ENCODE measurements at regions not wholly inside any gene's neighbourhood (a gene's known extent, or its start where the extent isn't known, plus 50 kb on each side); places are given as distances from the start of the nearest gene placed in this dataset.
"Not testable (repeated sequence)": the region's sequence is repeated elsewhere in the genome, so short reads cannot be mapped to it uniquely, and the experiment has no call there.

- peaks cover 3% of the 10 kb centered on the region for H3K9me3 Mint-ChIP-seq
- H3K4me1 Mint-ChIP-seq = no peaks in the 10 kb centered on the region
- DNase-seq (ENCODE audit: low read depth, low spot score) = no peak
- no peak overlapping the region for H3K27ac Mint-ChIP-seq (ENCODE audit: unreplicated experiment)
- H3K4me3 Mint-ChIP-seq = no peak overlapping the region
- no peaks in the 10 kb centered on the region for H3K27me3 Mint-ChIP-seq (ENCODE audit: low read depth)
- TF ChIP-seq, protein P1, sequence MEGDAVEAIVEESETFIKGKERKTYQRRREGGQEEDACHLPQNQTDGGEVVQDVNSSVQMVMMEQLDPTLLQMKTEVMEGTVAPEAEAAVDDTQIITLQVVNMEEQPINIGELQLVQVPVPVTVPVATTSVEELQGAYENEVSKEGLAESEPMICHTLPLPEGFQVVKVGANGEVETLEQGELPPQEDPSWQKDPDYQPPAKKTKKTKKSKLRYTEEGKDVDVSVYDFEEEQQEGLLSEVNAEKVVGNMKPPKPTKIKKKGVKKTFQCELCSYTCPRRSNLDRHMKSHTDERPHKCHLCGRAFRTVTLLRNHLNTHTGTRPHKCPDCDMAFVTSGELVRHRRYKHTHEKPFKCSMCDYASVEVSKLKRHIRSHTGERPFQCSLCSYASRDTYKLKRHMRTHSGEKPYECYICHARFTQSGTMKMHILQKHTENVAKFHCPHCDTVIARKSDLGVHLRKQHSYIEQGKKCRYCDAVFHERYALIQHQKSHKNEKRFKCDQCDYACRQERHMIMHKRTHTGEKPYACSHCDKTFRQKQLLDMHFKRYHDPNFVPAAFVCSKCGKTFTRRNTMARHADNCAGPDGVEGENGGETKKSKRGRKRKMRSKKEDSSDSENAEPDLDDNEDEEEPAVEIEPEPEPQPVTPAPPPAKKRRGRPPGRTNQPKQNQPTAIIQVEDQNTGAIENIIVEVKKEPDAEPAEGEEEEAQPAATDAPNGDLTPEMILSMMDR (conservative IDR thresholded peaks at IDR 0.05) = no peak
- H3K36me3 Mint-ChIP-seq (ENCODE audit: low read depth) = no peaks in the 10 kb centered on the region
Observed at GRCh38 chr4:95939141-95939540, 99.2 kb downstream of the PDHA2 start.

- Mint-ChIP-seq H3K9me3 (peaks cover 14% of the 10 kb centered on the region), H3K36me3 (ENCODE audit: low read depth) (peaks cover 5% of the 10 kb centered on the region), H3K27ac (ENCODE audit: unreplicated experiment) (no peak overlapping the region), H3K4me1 (peaks cover 4% of the 10 kb centered on the region), H3K4me3 (no peak overlapping the region), H3K27me3 (ENCODE audit: low read depth) (no peaks in the 10 kb centered on the region)
- TF ChIP-seq, protein P1 (conservative IDR thresholded peaks at IDR 0.05) = no peak
- no peak for DNase-seq (ENCODE audit: low read depth, low spot score)
Observed at GRCh38 chr4:95949136-95949765, 109.4 kb downstream of the PDHA2 start.

GRCh38 chr4:95949808-95950207 lies 109.9 kb downstream of the PDHA2 start:
- Mint-ChIP-seq H3K4me1 (peaks cover 4% of the 10 kb centered on the region), H3K27me3 (ENCODE audit: low read depth) (no peaks in the 10 kb centered on the region), H3K4me3 (no peak overlapping the region), H3K27ac (ENCODE audit: unreplicated experiment) (no peak overlapping the region), H3K36me3 (ENCODE audit: low read depth) (peaks cover 5% of the 10 kb centered on the region), H3K9me3 (peaks cover 14% of the 10 kb centered on the region)
- TF ChIP-seq, protein P1 (conservative IDR thresholded peaks at IDR 0.05) = no peak
- DNase-seq (ENCODE audit: low read depth, low spot score) = no peak

GRCh38 chr4:95952538-95952937 lies 112.6 kb downstream of the PDHA2 start:
- H3K27ac Mint-ChIP-seq (ENCODE audit: unreplicated experiment); H3K36me3 Mint-ChIP-seq (ENCODE audit: low read depth); H3K9me3 Mint-ChIP-seq; DNase-seq (ENCODE audit: low read depth, low spot score); H3K27me3 Mint-ChIP-seq (ENCODE audit: low read depth); H3K4me3 Mint-ChIP-seq; H3K4me1 Mint-ChIP-seq: not testable (repeated sequence)

- H3K9me3 Mint-ChIP-seq = no peaks in the 10 kb centered on the region
- no peak for DNase-seq (ENCODE audit: low read depth, low spot score)
- H3K4me3 Mint-ChIP-seq = no peak overlapping the region
- TF ChIP-seq, protein P1 (conservative IDR thresholded peaks at IDR 0.05) = no peak
- H3K4me1 Mint-ChIP-seq = no peaks in the 10 kb centered on the region
- no peaks in the 10 kb centered on the region for H3K36me3 Mint-ChIP-seq (ENCODE audit: low read depth)
- H3K27me3 Mint-ChIP-seq (ENCODE audit: low read depth) = no peaks in the 10 kb centered on the region
- no peak overlapping the region for H3K27ac Mint-ChIP-seq (ENCODE audit: unreplicated experiment)
Observed at GRCh38 chr4:95956094-95956493, 116.2 kb downstream of the PDHA2 start.

DNA sequence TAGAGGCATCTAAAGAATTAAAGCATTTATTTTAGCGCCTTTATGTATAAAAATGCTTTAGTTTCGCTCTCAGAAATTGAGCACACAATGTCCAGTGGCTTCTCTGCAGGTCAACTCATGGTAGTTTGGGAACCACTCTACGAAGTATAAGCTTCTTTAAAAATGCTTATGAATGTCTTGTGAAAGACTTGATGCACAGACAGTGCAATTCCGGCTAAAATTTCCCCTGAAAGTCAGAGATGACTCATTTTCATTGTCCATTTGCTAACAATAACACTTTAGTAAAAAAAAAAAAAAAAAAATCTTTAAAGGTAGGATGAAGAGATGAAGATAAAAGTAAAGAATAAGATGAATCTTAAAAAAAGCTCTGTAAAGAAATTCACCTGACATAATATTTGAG lies 117.2 kb downstream of the PDHA2 start:
- Mint-ChIP-seq H3K4me3 (no peak overlapping the region), H3K27ac (ENCODE audit: unreplicated experiment) (no peak overlapping the region), H3K9me3 (no peaks in the 10 kb centered on the region), H3K27me3 (ENCODE audit: low read depth) (no peaks in the 10 kb centered on the region), H3K4me1 (no peaks in the 10 kb centered on the region), H3K36me3 (ENCODE audit: low read depth) (no peaks in the 10 kb centered on the region)
- DNase-seq (ENCODE audit: low read depth, low spot score) = no peak
- TF ChIP-seq, protein P1 (conservative IDR thresholded peaks at IDR 0.05) = no peak

Data from neural crest cell (in vitro differentiated cells).